Panc1 (cell line): ENCODE measurements at regions not wholly inside any gene's neighbourhood (a gene's known extent, or its start where the extent isn't known, plus 50 kb on each side); places are given as distances from the start of the nearest gene placed in this dataset.

Experiments used
- ATAC-seq: fragments of 200-7000 bp; cut with Tn5 transposase; 2 replicates; pipeline ENCODE4 v1.9.1; 2020; ENCODE audit warnings: mild to moderate bottlenecking, moderate library complexity
- BruUV-seq: library from RNA; stranded (reverse); fragments of 400-500 nt; replicated peaks from 2 replicates; lab custom pipeline; 2021; lab: Mats Ljungman, UMichigan
- CTCF ChIA-PET: fragments of 300-600 bp; sonication (Branson Sonifier 250); formaldehyde crosslinking; loops from one replicate; lab custom pipeline; 2022; ENCODE audit warnings: antibody characterized with exemption; lab: Charles Lee
- POLR2A ChIA-PET: fragments of 300-600 bp; sonication (Branson Sonifier 250); formaldehyde crosslinking; loops from one replicate; lab custom pipeline; 2022; ENCODE audit warnings: antibody characterized with exemption; lab: Charles Lee
- DNase-seq: peaks from one replicate; pipeline ENCODE4 v3.0.0-alpha.2; 2010; ENCODE audit warnings: low read depth, low spot score
- H3K27ac ChIP-seq: 2 replicates; pipeline ENCODE4 v1.5.1; 2011; ENCODE audit warnings: mild to moderate bottlenecking, low read length, inconsistent platforms
- H3K27me3 ChIP-seq: fragments of 200-500 bp; sonication (Bioruptor generic); 2 replicates; pipeline ENCODE4 v1.6.0; 2014; ENCODE audit warnings: low read length, inconsistent platforms; ENCODE audit not compliant: control insufficient read depth, insufficient read depth
- H3K36me3 ChIP-seq: fragments of 200-500 bp; sonication (Bioruptor generic); 2 replicates; pipeline ENCODE4 v1.5.1; 2014; ENCODE audit warnings: inconsistent platforms, mild to moderate bottlenecking, low read length, moderate library complexity; ENCODE audit not compliant: control insufficient read depth, insufficient read depth
- H3K4me1 ChIP-seq: 2 replicates; pipeline ENCODE4 v1.5.1; 2011; ENCODE audit warnings: inconsistent platforms, mild to moderate bottlenecking, low read length, moderate library complexity; ENCODE audit not compliant: control insufficient read depth, insufficient read depth
- H3K4me3 ChIP-seq, 2 experiments: 2 replicates each; pipeline ENCODE4 v1.5.1; 2011 to 2012; ENCODE audit warnings: low read depth in 2 of 2, low read length in 2 of 2, mild to moderate bottlenecking in 2 of 2, inconsistent platforms in 1 of 2, moderate library complexity in 1 of 2
- H3K9me3 ChIP-seq: fragments of 200-500 bp; sonication (Bioruptor generic); 2 replicates; pipeline ENCODE4 v1.5.1; 2014; ENCODE audit warnings: low read depth, mild to moderate bottlenecking, inconsistent platforms, low read length, moderate library complexity; ENCODE audit not compliant: control insufficient read depth, insufficient read depth
- POLR2AphosphoS5 ChIP-seq: IDR thresholded peaks from 2 replicates; pipeline ENCODE4 v1.6.1; 2012; ENCODE audit warnings: mild to moderate bottlenecking, low read depth, low read length, moderate library complexity
- REST ChIP-seq, 2 experiments: IDR thresholded peaks; 2 replicates each; pipeline ENCODE4 v1.6.1; 2011 to 2012; ENCODE audit warnings: low read depth in 2 of 2, control low read depth in 1 of 2, low read length in 1 of 2, mild to moderate bottlenecking in 1 of 2, moderate library complexity in 1 of 2; ENCODE audit not compliant: insufficient read depth in 1 of 2
- SIN3A ChIP-seq: IDR thresholded peaks from 2 replicates; pipeline ENCODE4 v1.6.1; 2012; ENCODE audit warnings: low read depth, mild to moderate bottlenecking, low read length, moderate library complexity, borderline replicate concordance; ENCODE audit not compliant: insufficient read depth
- TCF7L2 ChIP-seq: IDR thresholded peaks from 2 replicates; pipeline ENCODE4 v1.6.1; 2011; ENCODE audit warnings: mild to moderate bottlenecking, low read depth, low read length, inconsistent platforms
- in situ Hi-C: cut with HindIII; loops from 2 replicates; pipeline ENCODE4 v1.10.0; 2016; ENCODE audit warnings: low sequenced_read_pairs, low pct_unique_long_range_greater_than_20kb
- intact Hi-C: fragments of 100-400 bp; cut with micrococcal nuclease; formaldehyde crosslinking; loops from one replicate; pipeline ENCODE4 v1.10.0; 2022; ENCODE audit not compliant: unreplicated experiment
- TF ChIP-seq, protein P1 (sequence below): fragments of 450-650 bp; IDR thresholded peaks from 2 replicates; pipeline ENCODE4 v1.5.1; 2017; ENCODE audit warnings: mild to moderate bottlenecking

GRCh38 chr16:25628766-25629165, 63.0 kb upstream of the HS3ST4 start:
- ATAC-seq (no peak), DNase-seq (no peak)
- TF ChIP-seq POLR2AphosphoS5 (no peak), REST (IDR thresholded peaks at IDR 0.05; ENCODE audit: insufficient read depth in 1 of 2, low read depth in 2 of 2, low read length in 1 of 2) (no peak), SIN3A (no peak), TCF7L2 (no peak)
- TF ChIP-seq, protein P1, sequence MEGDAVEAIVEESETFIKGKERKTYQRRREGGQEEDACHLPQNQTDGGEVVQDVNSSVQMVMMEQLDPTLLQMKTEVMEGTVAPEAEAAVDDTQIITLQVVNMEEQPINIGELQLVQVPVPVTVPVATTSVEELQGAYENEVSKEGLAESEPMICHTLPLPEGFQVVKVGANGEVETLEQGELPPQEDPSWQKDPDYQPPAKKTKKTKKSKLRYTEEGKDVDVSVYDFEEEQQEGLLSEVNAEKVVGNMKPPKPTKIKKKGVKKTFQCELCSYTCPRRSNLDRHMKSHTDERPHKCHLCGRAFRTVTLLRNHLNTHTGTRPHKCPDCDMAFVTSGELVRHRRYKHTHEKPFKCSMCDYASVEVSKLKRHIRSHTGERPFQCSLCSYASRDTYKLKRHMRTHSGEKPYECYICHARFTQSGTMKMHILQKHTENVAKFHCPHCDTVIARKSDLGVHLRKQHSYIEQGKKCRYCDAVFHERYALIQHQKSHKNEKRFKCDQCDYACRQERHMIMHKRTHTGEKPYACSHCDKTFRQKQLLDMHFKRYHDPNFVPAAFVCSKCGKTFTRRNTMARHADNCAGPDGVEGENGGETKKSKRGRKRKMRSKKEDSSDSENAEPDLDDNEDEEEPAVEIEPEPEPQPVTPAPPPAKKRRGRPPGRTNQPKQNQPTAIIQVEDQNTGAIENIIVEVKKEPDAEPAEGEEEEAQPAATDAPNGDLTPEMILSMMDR = no peak
- ChIA-PET POLR2A (no interaction called here), CTCF (no interaction called here)
- in situ Hi-C loops = no loop called here
- intact Hi-C loops = loop anchor here (5.0 kb wide), 1 partner anchor 1646 kb away; no protein-coding TSS in a partner anchor
- no peak overlapping the region for H3K27ac ChIP-seq
- no peaks in the 10 kb centered on the region for H3K36me3 ChIP-seq
- no peaks in the 10 kb centered on the region for H3K27me3 ChIP-seq
- peaks cover 2% of the 10 kb centered on the region; the same call in 1 of the 2 replicates for H3K4me1 ChIP-seq
- no peaks in the 10 kb centered on the region for H3K9me3 ChIP-seq
- no peak overlapping the region for H3K4me3 ChIP-seq
- no TSS peak for BruUV-seq

GRCh38 chr16:25627641-25628040, 64.1 kb upstream of the HS3ST4 start:
- intact Hi-C loops = loop anchor here (5.0 kb wide), 1 partner anchor 1645 kb away; no protein-coding TSS in a partner anchor
- ChIA-PET POLR2A (no interaction called here), CTCF (no interaction called here)
- no peaks in the 10 kb centered on the region for H3K4me1 ChIP-seq
- in situ Hi-C loops = no loop called here
- H3K27me3 ChIP-seq = no peaks in the 10 kb centered on the region
- no peak overlapping the region for H3K4me3 ChIP-seq
- no peak overlapping the region for H3K27ac ChIP-seq
- TF ChIP-seq POLR2AphosphoS5 (no peak), REST (IDR thresholded peaks at IDR 0.05; ENCODE audit: insufficient read depth in 1 of 2, low read depth in 2 of 2, low read length in 1 of 2) (no peak), TCF7L2 (no peak), SIN3A (no peak)
- TF ChIP-seq, protein P1 = no peak
- DNase-seq (no peak), ATAC-seq (no peak)
- H3K9me3 ChIP-seq = no peaks in the 10 kb centered on the region
- no TSS peak for BruUV-seq
- no peaks in the 10 kb centered on the region for H3K36me3 ChIP-seq
